ENCODE measurements at regions not wholly inside any gene's neighbourhood (a gene's known extent, or its start where the extent isn't known, plus 50 kb on each side); places are given as distances from the start of the nearest gene placed in this dataset.

DNA sequence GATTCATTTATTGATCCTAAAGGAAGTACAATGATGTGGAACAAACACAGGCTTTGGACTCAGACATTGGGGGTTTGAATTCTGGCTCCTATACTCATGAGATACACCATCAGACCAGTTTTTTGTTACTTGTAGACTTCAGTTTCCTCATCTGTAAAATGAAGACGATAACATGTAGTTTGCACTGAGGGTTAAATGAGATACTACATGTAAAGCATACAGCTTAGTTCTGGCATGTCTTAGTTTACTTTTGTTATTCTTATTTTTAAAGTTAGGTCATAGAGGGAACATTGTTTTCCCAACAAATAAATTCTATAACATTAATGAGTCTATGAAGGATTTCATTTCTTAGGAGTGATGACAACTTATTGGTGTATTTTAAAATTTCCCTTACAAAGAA, 183.5 kb upstream of the FAM3C start:
- H3K4me1 Mint-ChIP-seq (ENCODE audit: low read depth): no peaks in the 10 kb centered on the region
- no peak overlapping the region for H3K27ac Mint-ChIP-seq
- no peak overlapping the region for H3K4me3 Mint-ChIP-seq
- peaks cover 36% of the 10 kb centered on the region for H3K27me3 Mint-ChIP-seq
- no peak for DNase-seq
- H3K9me3 Mint-ChIP-seq: no peaks in the 10 kb centered on the region
- H3K36me3 Mint-ChIP-seq (ENCODE audit: low read depth): no peaks in the 10 kb centered on the region

DNA sequence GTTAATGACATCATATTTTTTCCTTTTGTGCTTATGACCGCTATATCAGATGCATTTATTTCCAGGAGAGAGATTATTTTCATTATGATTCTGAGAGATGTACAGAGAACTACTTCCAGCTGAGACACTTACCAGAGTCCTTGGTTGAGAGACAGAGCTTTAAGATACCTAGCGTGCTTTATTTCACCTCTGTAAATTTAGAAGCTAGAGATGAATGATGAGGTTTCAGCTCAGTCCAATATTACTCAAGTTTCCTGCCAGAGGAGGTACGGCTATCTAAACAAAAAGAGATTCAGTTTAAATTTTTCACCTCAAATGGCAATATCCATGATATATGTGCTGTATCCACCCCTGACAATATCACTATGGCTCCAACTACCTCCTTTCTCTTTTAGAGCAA, 182.6 kb upstream of the FAM3C start:
- Mint-ChIP-seq H3K27ac (no peak overlapping the region), H3K36me3 (ENCODE audit: low read depth) (no peaks in the 10 kb centered on the region), H3K9me3 (no peaks in the 10 kb centered on the region), H3K27me3 (peaks cover 38% of the 10 kb centered on the region), H3K4me3 (no peak overlapping the region), H3K4me1 (ENCODE audit: low read depth) (no peaks in the 10 kb centered on the region)
- DNase-seq: no peak

DNA sequence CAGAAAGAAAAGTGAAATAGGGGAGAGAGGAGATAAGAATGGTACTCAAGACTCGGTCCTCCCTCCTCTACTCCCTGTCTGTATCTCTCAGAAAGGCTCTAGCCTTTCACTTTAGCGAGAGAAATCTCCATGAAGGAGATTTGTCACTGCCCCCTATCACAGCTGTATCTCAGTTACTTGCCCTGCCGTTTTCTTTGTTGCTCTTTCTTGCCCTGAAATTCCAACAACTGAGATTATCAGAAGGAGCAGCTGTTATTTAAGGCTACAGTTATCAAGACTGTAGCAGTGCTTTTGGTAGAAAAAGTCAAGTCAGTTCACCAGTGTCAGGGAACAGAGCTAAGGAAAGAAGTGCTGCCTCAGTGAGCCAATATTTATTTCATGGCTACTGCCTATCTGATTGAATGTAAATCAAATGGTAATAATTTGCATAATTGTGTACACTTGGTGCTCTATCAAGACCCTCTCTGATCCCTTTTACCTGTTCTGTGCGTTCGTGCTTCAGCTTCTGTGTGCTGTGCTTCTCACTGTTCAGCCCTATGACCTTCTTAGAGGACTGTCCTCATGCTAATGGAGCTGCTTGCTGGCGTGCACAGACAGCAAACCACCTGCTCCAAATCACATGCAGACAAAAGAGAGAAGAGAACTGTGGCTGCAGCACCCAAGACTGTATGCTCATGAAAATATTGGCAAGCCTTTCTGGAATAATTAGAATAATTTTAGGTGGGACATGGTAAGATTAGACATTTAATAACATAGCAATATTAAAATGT, 180.2 kb upstream of the FAM3C start:
- no peaks in the 10 kb centered on the region for H3K9me3 Mint-ChIP-seq
- H3K27me3 Mint-ChIP-seq: peaks cover 28% of the 10 kb centered on the region
- no peak for DNase-seq
- no peaks in the 10 kb centered on the region for H3K36me3 Mint-ChIP-seq (ENCODE audit: low read depth)
- H3K4me3 Mint-ChIP-seq: no peak overlapping the region
- H3K27ac Mint-ChIP-seq: no peak overlapping the region
- H3K4me1 Mint-ChIP-seq (ENCODE audit: low read depth): no peaks in the 10 kb centered on the region

DNA sequence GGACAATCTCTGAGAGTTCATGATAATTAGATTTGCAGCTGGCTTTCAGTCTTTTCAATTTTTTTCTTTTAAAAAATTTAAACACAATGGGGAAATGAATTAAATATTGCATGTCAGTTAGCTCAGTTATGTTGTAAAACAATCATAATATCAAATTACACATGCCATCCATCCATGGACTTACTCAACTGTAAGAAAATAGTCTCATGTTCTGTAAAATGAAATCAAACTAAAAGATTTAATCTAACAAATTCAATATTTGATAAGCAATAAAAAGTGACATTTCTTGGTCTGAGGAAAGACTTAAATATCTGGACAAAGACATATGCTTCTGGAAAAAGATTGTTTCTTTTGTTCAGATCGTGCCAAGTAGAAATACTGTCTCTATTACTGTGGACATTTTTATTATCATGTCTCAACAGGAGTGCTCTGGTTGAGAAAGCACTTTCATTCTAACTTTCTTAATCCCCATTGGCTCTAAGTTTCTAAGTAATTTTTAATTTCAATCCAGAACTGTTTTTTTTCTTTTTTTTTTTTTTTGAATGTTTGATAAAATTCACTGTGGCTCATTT, 179.2 kb upstream of the FAM3C start:
- no peaks in the 10 kb centered on the region for H3K36me3 Mint-ChIP-seq (ENCODE audit: low read depth)
- H3K27ac Mint-ChIP-seq: no peak overlapping the region
- peaks cover 31% of the 10 kb centered on the region for H3K27me3 Mint-ChIP-seq
- no peak overlapping the region for H3K4me3 Mint-ChIP-seq
- H3K4me1 Mint-ChIP-seq (ENCODE audit: low read depth): no peaks in the 10 kb centered on the region
- no peak for DNase-seq
- H3K9me3 Mint-ChIP-seq: no peaks in the 10 kb centered on the region

DNA sequence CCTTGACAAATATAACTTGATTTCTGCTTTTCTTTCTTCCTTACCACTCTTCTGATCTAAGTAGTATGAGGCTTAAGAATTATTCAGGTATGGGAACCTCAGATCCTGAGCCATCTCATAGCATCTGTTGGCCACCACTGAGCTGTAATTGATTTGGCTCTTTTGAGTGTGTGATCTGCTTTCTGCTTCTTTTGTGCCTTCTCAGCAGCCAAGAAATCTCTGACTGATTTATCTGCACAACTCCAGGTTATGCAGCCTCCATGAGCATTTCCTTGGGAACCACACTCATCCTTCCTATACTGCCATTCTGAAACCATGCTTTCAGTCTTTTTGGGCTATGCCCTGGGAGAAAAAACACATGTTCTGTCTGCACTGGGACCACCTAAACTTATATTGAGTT, 178.0 kb upstream of the FAM3C start:
- H3K4me1 Mint-ChIP-seq (ENCODE audit: low read depth): no peaks in the 10 kb centered on the region
- no peak for DNase-seq
- H3K27ac Mint-ChIP-seq: no peak overlapping the region
- H3K4me3 Mint-ChIP-seq: no peak overlapping the region
- no peaks in the 10 kb centered on the region for H3K9me3 Mint-ChIP-seq
- no peaks in the 10 kb centered on the region for H3K36me3 Mint-ChIP-seq (ENCODE audit: low read depth)
- peaks cover 27% of the 10 kb centered on the region for H3K27me3 Mint-ChIP-seq

DNA sequence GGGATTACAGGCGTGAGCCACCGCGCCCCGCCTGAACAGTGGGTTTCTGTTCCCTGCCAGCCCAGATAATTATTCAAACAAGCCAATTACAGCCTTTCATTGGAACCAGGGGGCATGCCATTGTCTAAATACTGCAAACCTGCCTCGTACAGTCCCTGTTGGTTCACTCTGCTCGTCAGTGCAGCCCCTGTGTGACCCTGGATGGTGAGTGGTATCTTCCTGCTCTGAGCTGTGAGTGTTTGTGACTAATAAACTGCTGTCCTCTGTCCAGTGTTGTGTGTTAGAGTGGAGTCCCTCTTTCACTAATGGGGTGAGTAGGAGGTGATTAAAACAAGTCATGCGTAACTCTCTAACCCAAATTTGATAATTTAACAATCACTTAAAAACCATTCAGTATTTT, 176.5 kb upstream of the FAM3C start:
- H3K27ac Mint-ChIP-seq: no peak overlapping the region
- peaks cover 23% of the 10 kb centered on the region for H3K27me3 Mint-ChIP-seq
- no peak overlapping the region for H3K4me3 Mint-ChIP-seq
- H3K36me3 Mint-ChIP-seq (ENCODE audit: low read depth): no peaks in the 10 kb centered on the region
- no peak for DNase-seq
- no peaks in the 10 kb centered on the region for H3K9me3 Mint-ChIP-seq
- H3K4me1 Mint-ChIP-seq (ENCODE audit: low read depth): no peaks in the 10 kb centered on the region

DNA sequence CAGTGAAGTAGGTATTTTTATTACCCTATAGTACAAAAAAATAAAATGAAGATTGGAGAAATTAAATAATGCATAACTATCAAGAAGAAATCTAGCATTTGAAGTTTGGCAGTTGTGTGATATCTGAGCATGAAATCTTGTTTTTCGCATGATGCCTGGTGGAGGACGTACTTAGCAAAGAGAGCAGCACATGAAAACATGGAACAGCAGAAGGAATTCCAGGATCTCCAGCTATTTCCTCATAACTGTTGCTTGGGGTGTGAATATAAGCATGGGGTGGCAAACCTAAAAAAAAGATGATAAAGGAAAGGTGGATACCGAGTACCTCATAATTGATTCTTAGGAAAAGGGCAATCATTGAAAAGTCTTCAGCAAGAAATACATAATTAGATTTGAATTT, 174.3 kb upstream of the FAM3C start:
- Mint-ChIP-seq H3K9me3 (no peaks in the 10 kb centered on the region), H3K27me3 (peaks cover 17% of the 10 kb centered on the region), H3K36me3 (ENCODE audit: low read depth) (no peaks in the 10 kb centered on the region), H3K4me3 (no peak overlapping the region), H3K4me1 (ENCODE audit: low read depth) (no peaks in the 10 kb centered on the region), H3K27ac (no peak overlapping the region)
- no peak for DNase-seq

DNA sequence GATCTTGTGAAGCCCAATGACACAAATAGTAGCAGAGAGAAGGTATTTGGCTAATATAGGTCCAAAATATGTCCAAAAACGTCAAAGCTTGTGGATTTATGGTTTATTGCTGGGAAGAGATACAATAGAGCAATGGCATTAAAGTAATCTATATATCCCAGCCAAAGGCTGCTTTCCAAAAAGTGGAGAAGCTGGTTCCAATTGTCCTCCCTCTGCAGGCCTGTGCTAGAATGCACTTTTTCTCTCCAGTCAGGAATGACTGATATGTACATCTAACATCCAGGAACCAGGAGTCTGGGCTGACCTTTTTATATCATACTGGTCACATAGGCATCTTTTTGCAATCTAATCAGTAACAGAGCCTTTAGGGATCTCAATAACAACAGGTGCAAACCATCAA, 167.1 kb upstream of the FAM3C start:
- Mint-ChIP-seq H3K4me3 (no peak overlapping the region), H3K9me3 (no peaks in the 10 kb centered on the region), H3K27me3 (no peaks in the 10 kb centered on the region), H3K4me1 (ENCODE audit: low read depth) (no peaks in the 10 kb centered on the region), H3K36me3 (ENCODE audit: low read depth) (no peaks in the 10 kb centered on the region), H3K27ac (no peak overlapping the region)
- no peak for DNase-seq

DNA sequence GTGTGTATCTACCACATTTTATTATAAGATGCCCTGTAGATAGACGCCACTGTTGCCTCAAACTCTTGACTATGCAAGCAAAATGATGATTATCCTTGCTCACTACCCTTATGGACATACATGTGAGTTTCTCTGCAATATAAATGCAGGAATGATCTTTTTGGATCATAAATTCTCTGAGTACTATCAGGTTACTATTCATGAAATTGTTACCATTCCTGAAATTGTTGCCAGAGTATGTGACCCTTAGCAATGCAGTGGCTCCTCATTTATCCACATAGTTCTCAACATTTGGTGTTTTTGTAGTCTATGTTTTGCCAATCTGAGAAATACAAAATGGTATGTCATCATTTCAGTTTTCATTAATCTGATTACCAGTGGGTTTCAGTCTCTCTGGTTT, 166.2 kb upstream of the FAM3C start:
- Mint-ChIP-seq H3K4me1 (ENCODE audit: low read depth) (peaks cover 4% of the 10 kb centered on the region), H3K27me3 (no peaks in the 10 kb centered on the region), H3K36me3 (ENCODE audit: low read depth) (no peaks in the 10 kb centered on the region), H3K4me3 (no peak overlapping the region), H3K27ac (no peak overlapping the region), H3K9me3 (no peaks in the 10 kb centered on the region)
- no peak for DNase-seq

DNA sequence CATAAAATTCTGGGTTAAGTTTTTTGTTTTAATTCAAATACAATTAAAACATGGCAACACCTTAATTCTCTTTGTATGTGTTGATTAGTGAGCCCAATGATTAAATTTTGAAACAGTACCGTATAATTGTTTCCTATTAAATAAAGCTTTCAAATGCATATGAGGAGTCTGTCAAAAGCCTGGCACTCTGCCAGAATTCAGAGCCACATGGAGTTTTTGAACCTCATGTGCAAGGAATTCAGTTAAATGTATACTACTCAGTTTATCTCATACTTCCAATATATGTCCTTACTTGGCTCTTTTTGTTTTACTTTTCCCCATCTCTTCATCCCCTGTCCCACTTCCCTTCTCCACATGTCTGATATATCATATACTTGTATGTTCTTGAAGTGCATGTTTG, 165.6 kb upstream of the FAM3C start:
- no peak for DNase-seq
- H3K4me3 Mint-ChIP-seq: no peak overlapping the region
- H3K4me1 Mint-ChIP-seq (ENCODE audit: low read depth): peaks cover 4% of the 10 kb centered on the region
- H3K27ac Mint-ChIP-seq: no peak overlapping the region
- H3K36me3 Mint-ChIP-seq (ENCODE audit: low read depth): no peaks in the 10 kb centered on the region
- no peaks in the 10 kb centered on the region for H3K27me3 Mint-ChIP-seq
- H3K9me3 Mint-ChIP-seq: no peaks in the 10 kb centered on the region

DNA sequence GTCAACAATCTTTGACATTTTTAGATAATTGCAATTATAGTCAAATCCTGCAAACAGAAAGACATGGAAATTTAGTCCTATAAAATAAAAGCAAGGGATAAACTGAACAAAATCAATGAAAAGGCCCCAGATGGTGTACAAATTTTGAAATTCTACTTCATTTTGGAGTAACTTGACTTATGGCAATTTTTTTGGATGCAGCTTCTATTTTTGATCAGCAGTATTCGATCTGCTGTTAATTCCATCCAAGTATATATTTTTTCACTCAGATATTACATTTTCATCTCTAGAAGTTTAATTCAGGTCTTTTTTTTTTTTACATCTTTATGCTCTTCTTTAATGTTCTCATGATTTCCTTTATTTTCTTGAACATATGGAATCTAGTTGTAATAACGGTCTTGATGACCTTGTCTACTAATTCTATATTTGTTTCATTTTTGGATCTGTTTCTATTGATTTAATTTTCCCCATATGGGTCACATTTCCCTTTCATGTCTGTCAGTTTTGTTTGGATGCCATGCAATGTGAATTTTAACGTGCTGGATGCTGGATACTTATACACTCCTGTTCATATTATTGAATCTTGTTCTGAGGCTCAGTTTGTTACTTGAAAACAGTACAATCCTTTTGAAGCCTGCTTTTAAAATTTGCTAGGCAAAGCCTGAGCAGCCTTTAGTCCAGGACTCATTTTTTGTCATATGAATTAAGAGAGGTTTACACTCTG, 164.3 kb upstream of the FAM3C start:
- H3K27me3 Mint-ChIP-seq: no peaks in the 10 kb centered on the region
- no peak overlapping the region for H3K4me3 Mint-ChIP-seq
- H3K36me3 Mint-ChIP-seq (ENCODE audit: low read depth): no peaks in the 10 kb centered on the region
- no peaks in the 10 kb centered on the region for H3K9me3 Mint-ChIP-seq
- DNase-seq: no peak
- peaks cover 4% of the 10 kb centered on the region for H3K4me1 Mint-ChIP-seq (ENCODE audit: low read depth)
- no peak overlapping the region for H3K27ac Mint-ChIP-seq

DNA sequence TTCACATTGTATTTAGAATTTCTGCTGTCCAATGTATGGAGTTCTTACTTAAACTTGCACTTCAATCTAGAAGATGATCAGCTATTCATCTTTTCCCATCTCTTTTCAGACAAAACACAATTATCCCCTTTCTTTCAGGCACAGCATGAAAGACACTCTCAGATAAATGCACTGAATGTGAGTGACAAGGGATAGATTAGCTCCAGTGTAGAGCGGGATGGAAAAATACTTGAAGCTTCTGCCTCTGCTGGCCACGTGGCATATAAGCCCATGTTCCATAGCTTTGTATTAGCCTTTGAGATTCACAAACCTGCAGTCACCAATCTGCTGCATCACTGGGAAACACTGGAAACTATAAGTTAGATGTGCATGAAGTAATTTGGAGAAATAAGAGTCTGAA, 162.2 kb upstream of the FAM3C start:
- no peak overlapping the region for H3K27ac Mint-ChIP-seq
- H3K27me3 Mint-ChIP-seq: no peaks in the 10 kb centered on the region
- H3K4me1 Mint-ChIP-seq (ENCODE audit: low read depth): peaks cover 4% of the 10 kb centered on the region
- no peak overlapping the region for H3K4me3 Mint-ChIP-seq
- no peaks in the 10 kb centered on the region for H3K9me3 Mint-ChIP-seq
- DNase-seq: no peak
- no peaks in the 10 kb centered on the region for H3K36me3 Mint-ChIP-seq (ENCODE audit: low read depth)

DNA sequence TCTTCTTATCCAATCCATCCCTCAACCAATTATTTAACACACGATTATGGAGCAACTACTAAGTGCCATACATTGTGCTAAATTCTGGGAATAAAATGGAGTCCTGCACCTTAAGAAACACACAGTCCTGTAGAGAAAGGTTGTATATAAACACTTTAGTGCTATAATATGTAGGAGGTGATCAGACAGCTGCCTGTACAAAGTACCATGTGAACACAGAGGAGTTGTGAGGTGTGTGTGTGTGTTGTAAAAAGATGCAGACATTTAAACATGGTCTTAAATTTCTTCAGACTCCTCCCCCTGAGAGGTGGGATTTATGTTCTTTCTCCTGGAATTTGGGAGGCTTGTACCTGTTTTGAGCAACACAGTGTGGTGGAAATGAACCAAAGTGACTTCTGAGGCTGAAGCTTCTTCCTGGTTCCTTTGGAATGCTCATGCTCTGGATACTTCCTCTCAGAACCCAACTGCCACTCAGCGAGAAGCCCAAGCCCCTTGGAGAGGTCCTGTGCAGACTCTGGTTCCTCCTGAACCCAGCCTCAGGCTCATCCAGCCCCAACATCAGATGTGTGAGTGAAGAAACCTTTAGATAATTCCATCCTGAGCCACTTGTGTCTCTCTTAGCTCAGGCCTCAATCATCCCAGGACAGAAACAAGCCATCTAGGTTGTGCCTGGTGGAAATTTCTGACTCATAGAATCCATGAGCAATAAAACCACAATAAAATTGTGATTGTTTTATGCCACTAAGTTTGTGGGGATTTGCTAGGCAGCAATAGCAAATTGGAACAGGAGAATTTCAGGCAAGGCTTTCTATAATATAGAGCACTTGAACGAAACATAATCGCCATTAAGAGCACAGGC, 161.2 kb upstream of the FAM3C start:
- no peak for DNase-seq
- H3K36me3 Mint-ChIP-seq (ENCODE audit: low read depth): no peaks in the 10 kb centered on the region
- no peaks in the 10 kb centered on the region for H3K27me3 Mint-ChIP-seq
- no peak overlapping the region for H3K4me3 Mint-ChIP-seq
- no peaks in the 10 kb centered on the region for H3K9me3 Mint-ChIP-seq
- peaks cover 4% of the 10 kb centered on the region for H3K4me1 Mint-ChIP-seq (ENCODE audit: low read depth)
- H3K27ac Mint-ChIP-seq: no peak overlapping the region

DNA sequence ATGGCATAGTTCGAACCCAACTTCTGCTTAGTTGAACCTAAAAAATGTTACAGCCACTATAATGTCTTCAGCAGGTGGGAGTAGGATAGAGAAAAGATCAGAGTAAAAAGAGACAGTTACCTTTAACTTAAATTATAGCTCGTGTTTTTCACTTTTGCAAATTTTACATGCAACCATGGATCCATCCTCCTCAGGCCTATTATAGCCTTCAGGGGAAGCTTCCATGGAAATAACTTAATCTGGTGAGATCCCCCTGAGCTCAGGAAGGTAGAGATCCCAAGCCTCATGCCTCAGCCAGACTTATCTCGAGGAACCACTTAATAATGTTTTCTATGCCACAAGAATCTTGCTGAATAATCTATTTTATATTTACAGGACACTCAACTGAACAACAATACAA, 159.4 kb upstream of the FAM3C start:
- Mint-ChIP-seq H3K4me1 (ENCODE audit: low read depth) (peaks cover 4% of the 10 kb centered on the region), H3K36me3 (ENCODE audit: low read depth) (no peaks in the 10 kb centered on the region), H3K4me3 (no peak overlapping the region), H3K27ac (no peak overlapping the region), H3K27me3 (no peaks in the 10 kb centered on the region), H3K9me3 (no peaks in the 10 kb centered on the region)
- no peak for DNase-seq

All from activated T-cell treated with anti-CD3 and anti-CD28 coated beads, Interleukin-2, amount 50 U/mL, for 24 hours (primary cell).